SJSA1 (cell line): ENCODE measurements at regions not wholly inside any gene's neighbourhood (a gene's known extent, or its start where the extent isn't known, plus 50 kb on each side); places are given as distances from the start of the nearest gene placed in this dataset.

Experiments used
- DNase-seq, 2 experiments: peaks; one replicate each; pipeline ENCODE4 v3.0.0-alpha.2; 2015 to 2020; ENCODE audit warnings: low spot score in 2 of 2, low read depth in 1 of 2
- H3K27ac ChIP-seq: fragments of 250-450 bp; sonication (Bioruptor Pico); 2 replicates; pipeline ENCODE4 v1.5.1; 2020; ENCODE audit warnings: mild to moderate bottlenecking, moderate library complexity
- H3K27me3 ChIP-seq: fragments of 250-450 bp; sonication (Bioruptor Pico); replicated peaks from 2 replicates; pipeline ENCODE4 v1.5.1; 2020; ENCODE audit warnings: mild to moderate bottlenecking, moderate library complexity
- H3K36me3 ChIP-seq: fragments of 250-450 bp; sonication (Bioruptor Pico); 2 replicates; pipeline ENCODE4 v1.5.1; 2020; ENCODE audit warnings: mild to moderate bottlenecking
- H3K4me1 ChIP-seq: fragments of 250-450 bp; sonication (Bioruptor Pico); replicated peaks from 2 replicates; pipeline ENCODE4 v1.6.1; 2021; ENCODE audit warnings: mild to moderate bottlenecking
- H3K4me3 ChIP-seq: fragments of 250-450 bp; sonication (Bioruptor Pico); 2 replicates; pipeline ENCODE4 v1.5.1; 2020; ENCODE audit warnings: mild to moderate bottlenecking
- H3K9me3 ChIP-seq: fragments of 250-450 bp; sonication (Bioruptor Pico); replicated peaks from 2 replicates; pipeline ENCODE4 v1.5.1; 2020; ENCODE audit warnings: mild to moderate bottlenecking

GRCh38 chr11:104306862-104307474, 143.0 kb upstream of the PDGFD start:
- no peak for DNase-seq
- no peak overlapping the region for H3K4me3 ChIP-seq
- H3K9me3 ChIP-seq: no peaks in the 10 kb centered on the region
- H3K27ac ChIP-seq: no peak overlapping the region
- H3K4me1 ChIP-seq: no peaks in the 10 kb centered on the region
- no peaks in the 10 kb centered on the region for H3K36me3 ChIP-seq
- no peaks in the 10 kb centered on the region for H3K27me3 ChIP-seq

- no peak for DNase-seq
- H3K4me3 ChIP-seq: no peak overlapping the region
- no peak overlapping the region for H3K27ac ChIP-seq
- H3K4me1 ChIP-seq: no peaks in the 10 kb centered on the region
- H3K27me3 ChIP-seq: no peaks in the 10 kb centered on the region
- no peaks in the 10 kb centered on the region for H3K36me3 ChIP-seq
- no peaks in the 10 kb centered on the region for H3K9me3 ChIP-seq
These were observed 137.8 kb upstream of the PDGFD start for GRCh38 chr11:104301776-104302175.

GRCh38 chr11:104291646-104292045, 127.7 kb upstream of the PDGFD start:
- Histone ChIP-seq H3K4me1 (no peaks in the 10 kb centered on the region), H3K36me3 (no peaks in the 10 kb centered on the region)
- DNase-seq: no peak

GRCh38 chr11:104286129-104286528, 122.2 kb upstream of the PDGFD start:
- Histone ChIP-seq H3K9me3 (no peaks in the 10 kb centered on the region), H3K4me3 (no peak overlapping the region), H3K27me3 (no peaks in the 10 kb centered on the region), H3K27ac (no peak overlapping the region), H3K36me3 (no peaks in the 10 kb centered on the region), H3K4me1 (no peaks in the 10 kb centered on the region)
- DNase-seq: no peak

More at GRCh38 chr11:104291646-104292045, 127.7 kb upstream of the PDGFD start:
- Histone ChIP-seq H3K4me3 (no peak overlapping the region), H3K9me3 (no peaks in the 10 kb centered on the region), H3K27me3 (no peaks in the 10 kb centered on the region), H3K27ac (no peak overlapping the region)

GRCh38 chr11:104279587-104279986, 115.6 kb upstream of the PDGFD start:
- Histone ChIP-seq H3K4me1 (no peaks in the 10 kb centered on the region), H3K36me3 (no peaks in the 10 kb centered on the region), H3K9me3 (no peaks in the 10 kb centered on the region), H3K4me3 (no peak overlapping the region), H3K27ac (no peak overlapping the region), H3K27me3 (no peaks in the 10 kb centered on the region)
- DNase-seq: no peak

- DNase-seq: no peak
- Histone ChIP-seq H3K36me3 (no peaks in the 10 kb centered on the region), H3K27ac (no peak overlapping the region), H3K9me3 (no peaks in the 10 kb centered on the region), H3K4me1 (no peaks in the 10 kb centered on the region), H3K27me3 (no peaks in the 10 kb centered on the region), H3K4me3 (no peak overlapping the region)
These were observed 112.0 kb upstream of the PDGFD start for GRCh38 chr11:104275992-104276391.

- H3K4me3 ChIP-seq: no peak overlapping the region
- no peak overlapping the region for H3K27ac ChIP-seq
- H3K9me3 ChIP-seq: no peaks in the 10 kb centered on the region
- no peaks in the 10 kb centered on the region for H3K4me1 ChIP-seq
- DNase-seq: no peak
- H3K27me3 ChIP-seq: no peaks in the 10 kb centered on the region
- H3K36me3 ChIP-seq: no peaks in the 10 kb centered on the region
These were observed 96.5 kb upstream of the PDGFD start for GRCh38 chr11:104260456-104260855.

- Histone ChIP-seq H3K4me1 (no peaks in the 10 kb centered on the region), H3K27ac (no peak overlapping the region), H3K9me3 (no peaks in the 10 kb centered on the region), H3K4me3 (no peak overlapping the region), H3K36me3 (no peaks in the 10 kb centered on the region), H3K27me3 (no peaks in the 10 kb centered on the region)
- DNase-seq: no peak
These were observed 95.2 kb upstream of the PDGFD start for GRCh38 chr11:104259121-104259610.

- H3K9me3 ChIP-seq: no peaks in the 10 kb centered on the region
- no peaks in the 10 kb centered on the region for H3K36me3 ChIP-seq
- no peak for DNase-seq
- H3K4me1 ChIP-seq: no peaks in the 10 kb centered on the region
- no peaks in the 10 kb centered on the region for H3K27me3 ChIP-seq
- no peak overlapping the region for H3K27ac ChIP-seq
- no peak overlapping the region for H3K4me3 ChIP-seq
These were observed 92.6 kb upstream of the PDGFD start for GRCh38 chr11:104256525-104256924.

GRCh38 chr11:104254347-104254746, 90.4 kb upstream of the PDGFD start:
- DNase-seq: no peak
- no peak overlapping the region for H3K4me3 ChIP-seq
- H3K27me3 ChIP-seq: no peaks in the 10 kb centered on the region
- H3K9me3 ChIP-seq: no peaks in the 10 kb centered on the region
- no peaks in the 10 kb centered on the region for H3K36me3 ChIP-seq
- H3K27ac ChIP-seq: no peak overlapping the region
- H3K4me1 ChIP-seq: no peaks in the 10 kb centered on the region

GRCh38 chr11:104246590-104246989, 82.6 kb upstream of the PDGFD start:
- Histone ChIP-seq H3K27me3 (no peaks in the 10 kb centered on the region), H3K27ac (no peak overlapping the region), H3K36me3 (no peaks in the 10 kb centered on the region), H3K4me3 (no peak overlapping the region), H3K9me3 (no peaks in the 10 kb centered on the region), H3K4me1 (no peaks in the 10 kb centered on the region)
- DNase-seq: no peak

GRCh38 chr11:104238916-104239315, 75.0 kb upstream of the PDGFD start:
- no peak overlapping the region for H3K27ac ChIP-seq
- H3K4me1 ChIP-seq: no peaks in the 10 kb centered on the region
- H3K27me3 ChIP-seq: no peaks in the 10 kb centered on the region
- no peaks in the 10 kb centered on the region for H3K9me3 ChIP-seq
- DNase-seq: no peak
- no peak overlapping the region for H3K4me3 ChIP-seq
- no peaks in the 10 kb centered on the region for H3K36me3 ChIP-seq

- H3K4me1 ChIP-seq: no peaks in the 10 kb centered on the region
- no peaks in the 10 kb centered on the region for H3K36me3 ChIP-seq
- no peaks in the 10 kb centered on the region for H3K27me3 ChIP-seq
- DNase-seq: no peak
- H3K27ac ChIP-seq: no peak overlapping the region
- no peak overlapping the region for H3K4me3 ChIP-seq
- no peaks in the 10 kb centered on the region for H3K9me3 ChIP-seq
These were observed 61.1 kb upstream of the PDGFD start for GRCh38 chr11:104225047-104225446.

- Histone ChIP-seq H3K4me3 (no peak overlapping the region), H3K4me1 (no peaks in the 10 kb centered on the region)
- no peak for DNase-seq
These were observed 58.5 kb upstream of the PDGFD start for GRCh38 chr11:104222464-104222863.

GRCh38 chr11:104221455-104221854, 57.5 kb upstream of the PDGFD start:
- Histone ChIP-seq H3K36me3 (no peaks in the 10 kb centered on the region), H3K4me3 (no peak overlapping the region), H3K9me3 (no peaks in the 10 kb centered on the region), H3K27me3 (no peaks in the 10 kb centered on the region), H3K27ac (no peak overlapping the region), H3K4me1 (no peaks in the 10 kb centered on the region)
- DNase-seq: no peak

More at GRCh38 chr11:104222464-104222863, 58.5 kb upstream of the PDGFD start:
- Histone ChIP-seq H3K27ac (no peak overlapping the region), H3K27me3 (no peaks in the 10 kb centered on the region), H3K9me3 (no peaks in the 10 kb centered on the region), H3K36me3 (no peaks in the 10 kb centered on the region)
